Right lobe of liver (tissue), 4 donors: ENCODE measurements at regions not wholly inside any gene's neighbourhood (a gene's known extent, or its start where the extent isn't known, plus 50 kb on each side); places are given as distances from the start of the nearest gene placed in this dataset.

Experiments used
- CTCF ChIP-seq, 4 donors: fragments of 200-600 bp in 3 of 4; fragments of 450-650 bp in 1 of 4; IDR thresholded peaks; one replicate each; pipeline versions ENCODE4 v1.5.1 to v1.8.0; 2016 to 2022; ENCODE audit warnings: antibody characterized with exemption in 4 of 4, mild to moderate bottlenecking in 2 of 4
- POLR2A ChIP-seq: fragments of 450-650 bp; IDR thresholded peaks from one replicate; pipeline ENCODE4 v1.6.1; 2017; ENCODE audit warnings: antibody characterized with exemption, mild to moderate bottlenecking
- donor health status: DM: no; HTN: no; CAD: no.
- donor health status: DM: no; HTN: no; CAD: no.
- donor health status: DM: no; HTN: yes; CAD: no.

- no peak for TF ChIP-seq POLR2A
- no peak for TF ChIP-seq CTCF (IDR thresholded peaks at IDR 0.05)
These were observed 2891.5 kb downstream of the PCDH9 start for GRCh38 chr13:64338671-64339070.
